ENCODE measurements at regions not wholly inside any gene's neighbourhood (a gene's known extent, or its start where the extent isn't known, plus 50 kb on each side); places are given as distances from the start of the nearest gene placed in this dataset.

DNA sequence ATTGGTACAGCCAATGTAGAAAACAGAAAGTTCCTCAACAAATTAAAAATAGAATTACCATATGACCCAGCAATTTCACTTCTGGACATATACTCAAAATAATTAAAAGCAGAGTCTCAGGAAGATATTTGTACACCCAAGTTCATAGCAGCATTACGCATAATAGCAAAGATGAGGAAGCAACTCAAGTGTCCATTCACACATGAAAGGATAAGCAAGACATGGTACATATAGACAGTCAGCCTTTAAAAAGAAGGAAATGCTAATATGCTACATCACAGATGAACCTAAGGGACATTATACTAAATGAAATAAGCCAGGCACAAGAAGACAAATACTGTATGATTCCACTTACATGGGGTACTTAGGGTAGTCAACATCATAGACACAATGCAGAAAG is 76.7 kb downstream of the ANXA2R start:
- Histone ChIP-seq H3K27ac (ENCODE audit: low read depth, low read length, poor library complexity, severe bottlenecking) (no peak overlapping the region), H3K4me3 (ENCODE audit: low read depth, low read length, poor library complexity, severe bottlenecking) (no peak overlapping the region), H3K27me3 (replicated peaks; ENCODE audit: insufficient read depth, low read depth, low read length, poor library complexity) (no peaks in the 10 kb centered on the region), H3K9me3 (ENCODE audit: low read depth, low read length, poor library complexity, severe bottlenecking) (no peaks in the 10 kb centered on the region), H3K36me3 (ENCODE audit: insufficient read depth, low read length, poor library complexity, severe bottlenecking) (no peaks in the 10 kb centered on the region), H3K4me1 (ENCODE audit: insufficient read depth, low read length, poor library complexity, severe bottlenecking) (peaks cover 7% of the 10 kb centered on the region)
- CTCF ChIA-PET = no interaction called here
- BruUV-seq (replicated peaks) = no TSS peak
- DNase-seq (ENCODE audit: low spot score) = no peak
- POLR2A ChIA-PET (ENCODE audit: low non-redundant PET) = no interaction called here
- intact Hi-C loops (cut with micrococcal nuclease; ENCODE audit: unreplicated experiment) = no loop called here
- TF ChIP-seq, protein P1, sequence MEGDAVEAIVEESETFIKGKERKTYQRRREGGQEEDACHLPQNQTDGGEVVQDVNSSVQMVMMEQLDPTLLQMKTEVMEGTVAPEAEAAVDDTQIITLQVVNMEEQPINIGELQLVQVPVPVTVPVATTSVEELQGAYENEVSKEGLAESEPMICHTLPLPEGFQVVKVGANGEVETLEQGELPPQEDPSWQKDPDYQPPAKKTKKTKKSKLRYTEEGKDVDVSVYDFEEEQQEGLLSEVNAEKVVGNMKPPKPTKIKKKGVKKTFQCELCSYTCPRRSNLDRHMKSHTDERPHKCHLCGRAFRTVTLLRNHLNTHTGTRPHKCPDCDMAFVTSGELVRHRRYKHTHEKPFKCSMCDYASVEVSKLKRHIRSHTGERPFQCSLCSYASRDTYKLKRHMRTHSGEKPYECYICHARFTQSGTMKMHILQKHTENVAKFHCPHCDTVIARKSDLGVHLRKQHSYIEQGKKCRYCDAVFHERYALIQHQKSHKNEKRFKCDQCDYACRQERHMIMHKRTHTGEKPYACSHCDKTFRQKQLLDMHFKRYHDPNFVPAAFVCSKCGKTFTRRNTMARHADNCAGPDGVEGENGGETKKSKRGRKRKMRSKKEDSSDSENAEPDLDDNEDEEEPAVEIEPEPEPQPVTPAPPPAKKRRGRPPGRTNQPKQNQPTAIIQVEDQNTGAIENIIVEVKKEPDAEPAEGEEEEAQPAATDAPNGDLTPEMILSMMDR (conservative IDR thresholded peaks at IDR 0.05; ENCODE audit: low read depth, low read length) = no peak
- no peak for TF ChIP-seq EZH2 (IDR thresholded peaks at IDR 0.05; ENCODE audit: borderline replicate concordance, low read depth, low read length, poor library complexity, severe bottlenecking)

DNA sequence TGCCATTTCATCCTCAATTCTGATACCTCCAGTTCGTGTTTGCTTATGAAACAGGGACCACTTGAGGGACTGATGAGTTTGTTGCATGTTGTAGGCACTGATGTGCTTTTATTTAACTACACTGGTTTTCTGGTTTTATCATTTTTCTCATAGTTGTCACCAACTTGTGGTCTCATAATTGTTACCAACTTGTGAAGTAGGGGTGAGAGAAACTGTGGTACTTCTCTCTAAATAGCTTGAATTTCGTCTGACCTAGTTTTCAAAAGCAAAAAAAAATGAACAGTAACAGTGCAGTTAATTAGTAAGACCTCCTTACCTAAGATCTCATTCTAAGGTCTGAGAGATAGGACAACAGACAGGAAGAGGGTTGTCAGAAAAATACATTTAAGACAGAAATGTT is 78.0 kb downstream of the ANXA2R start:
- ChIA-PET CTCF (no interaction called here), POLR2A (ENCODE audit: low non-redundant PET) (no interaction called here)
- no TSS peak for BruUV-seq (replicated peaks)
- Histone ChIP-seq H3K36me3 (ENCODE audit: insufficient read depth, low read length, poor library complexity, severe bottlenecking) (no peaks in the 10 kb centered on the region), H3K4me3 (ENCODE audit: low read depth, low read length, poor library complexity, severe bottlenecking) (no peak overlapping the region), H3K4me1 (ENCODE audit: insufficient read depth, low read length, poor library complexity, severe bottlenecking) (peaks cover 7% of the 10 kb centered on the region), H3K27ac (ENCODE audit: low read depth, low read length, poor library complexity, severe bottlenecking) (no peak overlapping the region), H3K9me3 (ENCODE audit: low read depth, low read length, poor library complexity, severe bottlenecking) (no peaks in the 10 kb centered on the region), H3K27me3 (replicated peaks; ENCODE audit: insufficient read depth, low read depth, low read length, poor library complexity) (no peaks in the 10 kb centered on the region)
- intact Hi-C loops (cut with micrococcal nuclease; ENCODE audit: unreplicated experiment) = no loop called here
- DNase-seq (ENCODE audit: low spot score) = no peak
- TF ChIP-seq, protein P1 (conservative IDR thresholded peaks at IDR 0.05; ENCODE audit: low read depth, low read length) = no peak

DNA sequence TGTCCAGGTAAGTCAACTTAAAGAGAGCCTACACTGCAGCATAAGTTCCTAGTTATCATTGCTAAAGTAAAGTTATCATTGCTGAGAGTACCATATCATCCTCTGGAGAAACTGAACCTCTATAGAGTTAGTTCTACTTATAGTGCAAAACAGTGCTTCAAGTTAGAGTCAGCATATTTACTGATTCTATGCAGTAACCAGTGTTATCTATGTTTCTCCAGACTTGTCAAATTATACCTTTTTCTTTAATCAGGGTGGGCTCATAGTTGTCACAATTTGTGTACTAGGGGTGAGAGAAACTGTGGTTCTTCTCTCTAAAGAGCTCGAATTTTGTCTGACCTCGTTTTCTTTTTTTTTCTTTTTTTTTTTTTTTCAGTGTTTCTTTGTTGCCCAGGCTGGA is 79.6 kb downstream of the ANXA2R start:
- ChIA-PET POLR2A (ENCODE audit: low non-redundant PET) (interaction anchor here (0.6 kb wide), 1 partner anchor 15 kb away, joined by 3 read pairs; no protein-coding TSS in a partner anchor), CTCF (no interaction called here)
- TF ChIP-seq, protein P1 (conservative IDR thresholded peaks at IDR 0.05; ENCODE audit: low read depth, low read length) = no peak
- no peak for TF ChIP-seq EZH2 (IDR thresholded peaks at IDR 0.05; ENCODE audit: borderline replicate concordance, low read depth, low read length, poor library complexity, severe bottlenecking)
- BruUV-seq (replicated peaks) = no TSS peak
- H3K27ac ChIP-seq (ENCODE audit: low read depth, low read length, poor library complexity, severe bottlenecking) = no peak overlapping the region
- no peaks in the 10 kb centered on the region for H3K27me3 ChIP-seq (replicated peaks; ENCODE audit: insufficient read depth, low read depth, low read length, poor library complexity)
- DNase-seq (ENCODE audit: low spot score) = no peak
- intact Hi-C loops (cut with micrococcal nuclease; ENCODE audit: unreplicated experiment) = no loop called here
- no peaks in the 10 kb centered on the region for H3K36me3 ChIP-seq (ENCODE audit: insufficient read depth, low read length, poor library complexity, severe bottlenecking)
- no peak overlapping the region for H3K4me3 ChIP-seq (ENCODE audit: low read depth, low read length, poor library complexity, severe bottlenecking)
- H3K9me3 ChIP-seq (ENCODE audit: low read depth, low read length, poor library complexity, severe bottlenecking) = no peaks in the 10 kb centered on the region
- H3K4me1 ChIP-seq (ENCODE audit: insufficient read depth, low read length, poor library complexity, severe bottlenecking) = peaks cover 7% of the 10 kb centered on the region
